ENCODE measurements at regions not wholly inside any gene's neighbourhood (a gene's known extent, or its start where the extent isn't known, plus 50 kb on each side); places are given as distances from the start of the nearest gene placed in this dataset.

- Mint-ChIP-seq H3K36me3 (peaks cover 4% of the 10 kb centered on the region; the same call in 1 of the 2 replicates), H3K27me3 (ENCODE audit: low read depth) (no peaks in the 10 kb centered on the region), H3K27ac (no peak overlapping the region), H3K4me1 (peaks cover 12% of the 10 kb centered on the region), H3K9me3 (peaks cover 41% of the 10 kb centered on the region), H3K4me3 (no peak overlapping the region)
- TF ChIP-seq TP53 (CRISPR knock-in tag; IDR thresholded peaks at IDR 0.05) (no peak), ZNF317 (CRISPR knock-in tag; IDR thresholded peaks at IDR 0.05; ENCODE audit: borderline replicate concordance, low read depth) (no peak), CREB1 (CRISPR knock-in tag; IDR thresholded peaks at IDR 0.05) (no peak), JAZF1 (CRISPR knock-in tag; IDR thresholded peaks at IDR 0.05) (no peak), ZNF138 (CRISPR knock-in tag; conservative IDR thresholded peaks at IDR 0.05) (no peak), ETV6 (CRISPR knock-in tag; IDR thresholded peaks at IDR 0.05) (no peak), ZBTB21 (CRISPR knock-in tag; IDR thresholded peaks at IDR 0.05; ENCODE audit: borderline replicate concordance) (no peak), ZNF532 (CRISPR knock-in tag; IDR thresholded peaks at IDR 0.05; ENCODE audit: borderline replicate concordance) (no peak), FOXP1 (CRISPR knock-in tag; IDR thresholded peaks at IDR 0.05; ENCODE audit: borderline replicate concordance) (no peak), GTF2I (CRISPR knock-in tag; conservative IDR thresholded peaks at IDR 0.05) (no peak), GABPB1 (CRISPR knock-in tag; IDR thresholded peaks at IDR 0.05) (no peak)
- TF ChIP-seq, protein P1, sequence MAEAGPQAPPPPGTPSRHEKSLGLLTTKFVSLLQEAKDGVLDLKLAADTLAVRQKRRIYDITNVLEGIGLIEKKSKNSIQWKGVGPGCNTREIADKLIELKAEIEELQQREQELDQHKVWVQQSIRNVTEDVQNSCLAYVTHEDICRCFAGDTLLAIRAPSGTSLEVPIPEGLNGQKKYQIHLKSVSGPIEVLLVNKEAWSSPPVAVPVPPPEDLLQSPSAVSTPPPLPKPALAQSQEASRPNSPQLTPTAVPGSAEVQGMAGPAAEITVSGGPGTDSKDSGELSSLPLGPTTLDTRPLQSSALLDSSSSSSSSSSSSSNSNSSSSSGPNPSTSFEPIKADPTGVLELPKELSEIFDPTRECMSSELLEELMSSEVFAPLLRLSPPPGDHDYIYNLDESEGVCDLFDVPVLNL (CRISPR knock-in tag; IDR thresholded peaks at IDR 0.05; ENCODE audit: borderline replicate concordance, low read depth): no peak
- POLR2A ChIA-PET: no interaction called here
- DNase-seq (ENCODE audit: low spot score) (no peak), ATAC-seq (no peak)
- CTCF ChIA-PET: no interaction called here
Observed at GRCh38 chr4:159562366-159562765, 459.5 kb downstream of the RAPGEF2 start.

DNA sequence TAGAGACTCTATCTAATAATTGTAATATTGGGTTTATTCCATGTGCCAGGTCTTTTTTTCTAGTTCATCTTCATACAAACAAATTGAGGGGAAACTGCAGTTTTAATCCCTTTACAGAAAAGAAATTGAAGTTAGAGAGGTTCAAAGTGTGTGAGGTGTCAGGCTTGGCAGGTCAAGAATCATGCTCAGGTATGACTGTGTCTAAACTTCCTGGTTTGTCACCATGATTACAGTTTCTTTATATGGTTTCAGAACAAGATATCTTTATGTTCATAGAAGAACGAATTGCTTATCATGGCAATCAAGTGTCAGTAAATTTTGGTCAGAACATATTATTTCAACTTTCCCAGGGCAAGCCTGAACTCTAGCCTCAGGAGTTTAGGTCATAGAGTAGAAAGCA lies 460.4 kb downstream of the RAPGEF2 start:
- TF ChIP-seq TP53 (CRISPR knock-in tag; IDR thresholded peaks at IDR 0.05) (no peak), NR3C1 (CRISPR knock-in tag; conservative IDR thresholded peaks at IDR 0.05; ENCODE audit: low read depth) (no peak), JAZF1 (CRISPR knock-in tag; IDR thresholded peaks at IDR 0.05) (no peak), ZBTB21 (CRISPR knock-in tag; IDR thresholded peaks at IDR 0.05; ENCODE audit: borderline replicate concordance) (no peak), FOXK1 (CRISPR knock-in tag; IDR thresholded peaks at IDR 0.05) (no peak)
- peaks cover 4% of the 10 kb centered on the region for H3K4me1 Mint-ChIP-seq
- no peak for DNase-seq (ENCODE audit: low spot score)
- ChIA-PET POLR2A (no interaction called here), CTCF (no interaction called here)
- H3K4me3 Mint-ChIP-seq: no peak overlapping the region
- H3K27ac Mint-ChIP-seq: no peak overlapping the region
- no peak for ATAC-seq
- peaks cover 45% of the 10 kb centered on the region for H3K9me3 Mint-ChIP-seq
- no peaks in the 10 kb centered on the region for H3K27me3 Mint-ChIP-seq (ENCODE audit: low read depth)
- peaks cover 5% of the 10 kb centered on the region; the same call in 1 of the 2 replicates for H3K36me3 Mint-ChIP-seq

DNA sequence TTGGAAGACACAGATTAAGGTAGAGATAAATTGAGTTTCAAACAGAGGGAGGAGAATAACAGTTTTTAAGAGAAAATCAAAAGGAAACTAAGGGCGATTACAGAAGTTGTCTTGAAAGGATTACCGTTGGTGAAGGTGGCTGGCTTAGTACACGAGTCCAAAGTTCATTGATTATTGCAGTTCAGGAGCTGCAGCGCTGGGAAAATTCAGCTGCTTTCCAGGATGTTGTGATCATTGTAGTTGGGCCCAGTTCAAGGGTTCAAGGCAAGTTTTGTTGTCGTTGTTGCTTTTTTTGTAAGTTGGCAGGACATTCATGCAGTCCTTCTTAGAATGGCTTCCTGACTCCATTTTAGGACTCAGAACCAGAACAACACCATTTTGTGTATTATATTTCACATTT lies 461.7 kb downstream of the RAPGEF2 start:
- CTCF ChIA-PET: no interaction called here
- H3K9me3 Mint-ChIP-seq: peaks cover 45% of the 10 kb centered on the region
- TF ChIP-seq ATF1 (CRISPR knock-in tag; IDR thresholded peaks at IDR 0.05) (no peak), ZNF121 (CRISPR knock-in tag; IDR thresholded peaks at IDR 0.05) (no peak), NR1H2 (CRISPR knock-in tag; IDR thresholded peaks at IDR 0.05) (no peak), ZNF138 (CRISPR knock-in tag; conservative IDR thresholded peaks at IDR 0.05) (no peak), ZNF671 (CRISPR knock-in tag; IDR thresholded peaks at IDR 0.05) (no peak), STAT6 (CRISPR knock-in tag; conservative IDR thresholded peaks at IDR 0.05; ENCODE audit: low read depth) (no peak), ZNF219 (CRISPR knock-in tag; IDR thresholded peaks at IDR 0.05; ENCODE audit: borderline replicate concordance) (no peak), TEAD1 (CRISPR knock-in tag; IDR thresholded peaks at IDR 0.05) (no peak), SMAD4 (CRISPR knock-in tag; IDR thresholded peaks at IDR 0.05) (no peak)
- TF ChIP-seq, protein P2, sequence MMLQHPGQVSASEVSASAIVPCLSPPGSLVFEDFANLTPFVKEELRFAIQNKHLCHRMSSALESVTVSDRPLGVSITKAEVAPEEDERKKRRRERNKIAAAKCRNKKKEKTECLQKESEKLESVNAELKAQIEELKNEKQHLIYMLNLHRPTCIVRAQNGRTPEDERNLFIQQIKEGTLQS (CRISPR knock-in tag; conservative IDR thresholded peaks at IDR 0.05): no peak
- TF ChIP-seq, protein P3, sequence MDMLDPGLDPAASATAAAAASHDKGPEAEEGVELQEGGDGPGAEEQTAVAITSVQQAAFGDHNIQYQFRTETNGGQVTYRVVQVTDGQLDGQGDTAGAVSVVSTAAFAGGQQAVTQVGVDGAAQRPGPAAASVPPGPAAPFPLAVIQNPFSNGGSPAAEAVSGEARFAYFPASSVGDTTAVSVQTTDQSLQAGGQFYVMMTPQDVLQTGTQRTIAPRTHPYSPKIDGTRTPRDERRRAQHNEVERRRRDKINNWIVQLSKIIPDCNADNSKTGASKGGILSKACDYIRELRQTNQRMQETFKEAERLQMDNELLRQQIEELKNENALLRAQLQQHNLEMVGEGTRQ (CRISPR knock-in tag; IDR thresholded peaks at IDR 0.05): no peak

More for the DNA sequence above, 461.7 kb downstream of the RAPGEF2 start:
- Mint-ChIP-seq H3K36me3 (peaks cover 15% of the 10 kb centered on the region), H3K4me1 (no peaks in the 10 kb centered on the region), H3K27me3 (ENCODE audit: low read depth) (no peaks in the 10 kb centered on the region), H3K27ac (no peak overlapping the region), H3K4me3 (no peak overlapping the region)
- ATAC-seq: no peak
- POLR2A ChIA-PET: no interaction called here
- DNase-seq (ENCODE audit: low spot score): no peak

All from WTC11 (cell line).